Ovary (tissue), 3 donors: ENCODE measurements at regions not wholly inside any gene's neighbourhood (a gene's known extent, or its start where the extent isn't known, plus 50 kb on each side); places are given as distances from the start of the nearest gene placed in this dataset.

Source experiments
- CTCF ChIP-seq, 3 donors: fragments of 450-650 bp in 2 of 3; fragments of 200-600 bp in 1 of 3; IDR thresholded peaks; one replicate each; pipeline versions ENCODE4 v1.5.1 to v1.8.0; 2016 to 2022; ENCODE audit warnings: antibody characterized with exemption in 3 of 3, mild to moderate bottlenecking in 1 of 3
- EP300 ChIP-seq: sonication (generic); formaldehyde crosslinking; IDR thresholded peaks from one replicate; pipeline ENCODE4 v1.6.1; 2017; ENCODE audit warnings: antibody characterized with exemption
- donor health status: DM: no; HTN: no; CAD: no.

- TF ChIP-seq CTCF (IDR thresholded peaks at IDR 0.05) (no peak), EP300 (no peak)
Measured at GRCh38 chr2:8158711-8159110, 523.1 kb upstream of the ID2 start.
